ENCODE measurements at regions not wholly inside any gene's neighbourhood (a gene's known extent, or its start where the extent isn't known, plus 50 kb on each side); places are given as distances from the start of the nearest gene placed in this dataset.

DNA sequence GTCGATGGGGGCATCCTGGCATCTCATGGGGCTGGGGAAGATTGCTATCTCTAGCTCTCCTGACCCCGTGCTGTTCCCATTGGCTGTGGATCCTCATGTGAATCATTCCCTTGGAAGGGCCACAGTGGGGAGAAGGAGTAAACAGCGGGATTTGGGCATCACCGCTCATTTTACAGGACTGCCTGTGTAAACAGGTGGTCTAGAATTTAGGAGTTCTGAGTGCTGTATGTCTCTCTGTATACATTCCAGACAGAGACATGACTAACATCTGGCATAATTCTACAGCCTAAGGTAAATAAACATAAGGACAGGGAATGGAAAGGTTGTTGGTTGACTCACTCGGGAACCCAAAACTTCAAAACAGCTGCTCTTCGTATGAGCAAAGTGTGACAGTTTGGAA, 92.7 kb downstream of the COPS8 start (continued):
- TF ChIP-seq, protein P1, sequence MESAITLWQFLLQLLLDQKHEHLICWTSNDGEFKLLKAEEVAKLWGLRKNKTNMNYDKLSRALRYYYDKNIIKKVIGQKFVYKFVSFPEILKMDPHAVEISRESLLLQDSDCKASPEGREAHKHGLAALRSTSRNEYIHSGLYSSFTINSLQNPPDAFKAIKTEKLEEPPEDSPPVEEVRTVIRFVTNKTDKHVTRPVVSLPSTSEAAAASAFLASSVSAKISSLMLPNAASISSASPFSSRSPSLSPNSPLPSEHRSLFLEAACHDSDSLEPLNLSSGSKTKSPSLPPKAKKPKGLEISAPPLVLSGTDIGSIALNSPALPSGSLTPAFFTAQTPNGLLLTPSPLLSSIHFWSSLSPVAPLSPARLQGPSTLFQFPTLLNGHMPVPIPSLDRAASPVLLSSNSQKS (CRISPR knock-in tag; IDR thresholded peaks at IDR 0.05): no peak
- TF ChIP-seq STAT5A (IDR thresholded peaks at IDR 0.05; ENCODE audit: borderline replicate concordance, low read length): no peak
- TF ChIP-seq, protein P2, sequence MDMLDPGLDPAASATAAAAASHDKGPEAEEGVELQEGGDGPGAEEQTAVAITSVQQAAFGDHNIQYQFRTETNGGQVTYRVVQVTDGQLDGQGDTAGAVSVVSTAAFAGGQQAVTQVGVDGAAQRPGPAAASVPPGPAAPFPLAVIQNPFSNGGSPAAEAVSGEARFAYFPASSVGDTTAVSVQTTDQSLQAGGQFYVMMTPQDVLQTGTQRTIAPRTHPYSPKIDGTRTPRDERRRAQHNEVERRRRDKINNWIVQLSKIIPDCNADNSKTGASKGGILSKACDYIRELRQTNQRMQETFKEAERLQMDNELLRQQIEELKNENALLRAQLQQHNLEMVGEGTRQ (CRISPR knock-in tag; IDR thresholded peaks at IDR 0.05): no peak
- TF ChIP-seq PTBP1 (IDR thresholded peaks at IDR 0.05; ENCODE audit: low read depth, low read length): no peak
- no peak for TF ChIP-seq DDX20 (tag; IDR thresholded peaks at IDR 0.05; ENCODE audit: low read depth)
- TF ChIP-seq, protein P3, sequence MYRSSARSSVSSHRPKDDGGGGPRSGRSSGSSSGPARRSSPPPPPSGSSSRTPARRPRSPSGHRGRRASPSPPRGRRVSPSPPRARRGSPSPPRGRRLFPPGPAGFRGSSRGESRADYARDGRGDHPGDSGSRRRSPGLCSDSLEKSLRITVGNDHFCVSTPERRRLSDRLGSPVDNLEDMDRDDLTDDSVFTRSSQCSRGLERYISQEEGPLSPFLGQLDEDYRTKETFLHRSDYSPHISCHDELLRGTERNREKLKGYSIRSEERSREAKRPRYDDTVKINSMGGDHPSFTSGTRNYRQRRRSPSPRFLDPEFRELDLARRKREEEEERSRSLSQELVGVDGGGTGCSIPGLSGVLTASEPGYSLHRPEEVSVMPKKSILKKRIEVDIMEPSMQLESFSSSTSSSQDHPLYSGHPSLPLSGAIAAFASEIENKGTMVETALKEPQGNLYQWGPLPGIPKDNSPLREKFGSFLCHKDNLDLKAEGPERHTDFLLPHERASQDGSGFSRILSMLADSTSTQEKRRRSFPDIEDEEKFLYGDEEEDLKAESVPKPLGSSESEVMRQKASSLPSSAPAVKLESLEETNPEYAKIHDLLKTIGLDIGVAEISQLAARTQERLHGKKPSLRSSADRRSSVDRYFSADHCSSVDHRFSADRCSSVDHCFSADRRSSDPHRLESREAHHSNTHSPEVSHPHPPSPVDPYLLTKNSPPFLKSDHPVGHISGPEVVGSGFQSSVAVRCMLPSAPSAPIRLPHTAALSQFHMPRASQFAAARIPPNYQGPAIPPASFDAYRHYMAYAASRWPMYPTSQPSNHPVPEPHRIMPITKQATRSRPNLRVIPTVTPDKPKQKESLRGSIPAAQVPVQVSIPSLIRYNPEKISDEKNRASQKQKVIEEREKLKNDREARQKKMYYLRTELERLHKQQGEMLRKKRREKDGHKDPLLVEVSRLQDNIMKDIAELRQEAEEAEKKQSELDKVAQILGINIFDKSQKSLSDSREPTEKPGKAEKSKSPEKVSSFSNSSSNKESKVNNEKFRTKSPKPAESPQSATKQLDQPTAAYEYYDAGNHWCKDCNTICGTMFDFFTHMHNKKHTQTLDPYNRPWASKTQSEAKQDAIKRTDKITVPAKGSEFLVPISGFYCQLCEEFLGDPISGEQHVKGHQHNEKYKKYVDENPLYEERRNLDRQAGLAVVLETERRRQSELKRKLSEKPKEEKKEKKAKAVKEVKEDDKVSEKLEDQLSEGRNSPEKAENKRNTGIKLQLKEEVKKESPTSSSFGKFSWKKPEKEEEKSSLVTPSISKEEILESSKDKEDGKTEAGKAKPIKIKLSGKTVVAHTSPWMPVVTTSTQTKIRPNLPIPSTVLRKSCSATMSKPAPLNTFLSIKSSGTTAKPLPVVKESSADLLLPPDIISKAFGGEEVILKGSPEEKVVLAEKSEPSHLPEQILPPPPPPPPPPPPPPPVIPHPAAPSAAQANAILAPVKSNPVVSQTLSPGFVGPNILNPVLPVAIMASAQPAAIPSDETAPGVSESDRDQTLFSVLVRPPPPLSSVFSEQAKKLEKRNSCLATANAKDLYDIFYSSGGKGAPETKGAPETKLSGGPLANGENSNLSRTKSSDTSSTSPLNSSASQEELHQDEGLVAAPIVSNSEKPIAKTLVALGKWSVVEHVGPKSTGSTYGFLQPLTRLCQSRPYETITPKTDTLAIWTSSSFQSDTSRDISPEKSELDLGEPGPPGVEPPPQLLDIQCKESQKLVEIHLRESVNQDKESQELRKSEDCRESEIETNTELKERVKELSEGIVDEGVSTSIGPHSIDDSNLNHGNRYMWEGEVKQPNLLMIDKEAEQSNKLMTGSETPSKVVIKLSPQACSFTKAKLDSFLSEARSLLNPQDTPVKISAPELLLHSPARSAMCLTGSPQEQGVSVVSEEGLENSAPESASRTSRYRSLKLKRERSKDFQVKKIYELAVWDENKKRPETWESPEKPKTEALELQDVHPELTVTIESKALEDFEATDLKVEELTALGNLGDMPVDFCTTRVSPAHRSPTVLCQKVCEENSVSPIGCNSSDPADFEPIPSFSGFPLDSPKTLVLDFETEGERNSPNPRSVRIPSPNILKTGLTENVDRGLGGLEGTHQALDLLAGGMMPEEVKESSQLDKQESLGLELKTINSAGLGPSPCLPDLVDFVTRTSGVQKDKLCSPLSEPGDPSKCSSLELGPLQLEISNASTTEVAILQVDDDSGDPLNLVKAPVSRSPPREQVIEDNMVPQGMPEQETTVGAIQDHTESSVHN (IDR thresholded peaks at IDR 0.05; ENCODE audit: borderline replicate concordance in 1 of 2, low read depth in 1 of 2): no peak
- TF ChIP-seq HDAC6 (IDR thresholded peaks at IDR 0.05; ENCODE audit: low read depth, low read length): no peak
- no peak for TF ChIP-seq PTRF (tag; IDR thresholded peaks at IDR 0.05)
